ENCODE measurements at regions not wholly inside any gene's neighbourhood (a gene's known extent, or its start where the extent isn't known, plus 50 kb on each side); places are given as distances from the start of the nearest gene placed in this dataset.

DNA sequence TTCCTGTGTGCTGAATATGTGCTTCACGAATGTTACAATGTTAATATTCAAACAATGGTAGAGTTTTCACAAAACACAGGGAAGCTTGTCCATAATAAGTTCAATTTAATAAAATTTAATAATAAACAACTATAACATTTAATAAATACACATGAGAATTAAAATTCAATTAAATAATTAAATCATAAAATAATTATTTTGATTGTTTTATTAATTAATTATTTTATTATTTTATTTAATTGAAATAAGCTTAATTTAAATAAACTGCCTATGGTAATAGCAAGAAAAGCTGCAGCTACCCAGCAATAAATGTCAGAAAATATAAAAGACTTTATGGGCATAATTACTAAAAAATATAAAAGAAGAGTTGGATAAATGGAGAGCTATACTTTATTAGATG is 149.0 kb upstream of the NFIB start:
- TF ChIP-seq CTCF (IDR thresholded peaks at IDR 0.05; ENCODE audit: control extremely low read depth in 1 of 3, insufficient read depth in 1 of 3, low read depth in 1 of 3, low read length in 3 of 3) = no peak
- TF ChIP-seq, protein P1, sequence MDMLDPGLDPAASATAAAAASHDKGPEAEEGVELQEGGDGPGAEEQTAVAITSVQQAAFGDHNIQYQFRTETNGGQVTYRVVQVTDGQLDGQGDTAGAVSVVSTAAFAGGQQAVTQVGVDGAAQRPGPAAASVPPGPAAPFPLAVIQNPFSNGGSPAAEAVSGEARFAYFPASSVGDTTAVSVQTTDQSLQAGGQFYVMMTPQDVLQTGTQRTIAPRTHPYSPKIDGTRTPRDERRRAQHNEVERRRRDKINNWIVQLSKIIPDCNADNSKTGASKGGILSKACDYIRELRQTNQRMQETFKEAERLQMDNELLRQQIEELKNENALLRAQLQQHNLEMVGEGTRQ (IDR thresholded peaks at IDR 0.05; ENCODE audit: low read length) = no peak
- TF ChIP-seq, protein P2, sequence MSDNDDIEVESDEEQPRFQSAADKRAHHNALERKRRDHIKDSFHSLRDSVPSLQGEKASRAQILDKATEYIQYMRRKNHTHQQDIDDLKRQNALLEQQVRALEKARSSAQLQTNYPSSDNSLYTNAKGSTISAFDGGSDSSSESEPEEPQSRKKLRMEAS (IDR thresholded peaks at IDR 0.05) = no peak
